NCI-H2196 treated with DMSO at 0.1 percent for 48 hours (cell line): ENCODE measurements at regions not wholly inside any gene's neighbourhood (a gene's known extent, or its start where the extent isn't known, plus 50 kb on each side); places are given as distances from the start of the nearest gene placed in this dataset.

Experiments
- DNase-seq: peaks from one replicate; lab custom pipeline; 2025; ENCODE audit not compliant: unreplicated experiment; lab: John Stamatoyannopoulos, UW

DNA sequence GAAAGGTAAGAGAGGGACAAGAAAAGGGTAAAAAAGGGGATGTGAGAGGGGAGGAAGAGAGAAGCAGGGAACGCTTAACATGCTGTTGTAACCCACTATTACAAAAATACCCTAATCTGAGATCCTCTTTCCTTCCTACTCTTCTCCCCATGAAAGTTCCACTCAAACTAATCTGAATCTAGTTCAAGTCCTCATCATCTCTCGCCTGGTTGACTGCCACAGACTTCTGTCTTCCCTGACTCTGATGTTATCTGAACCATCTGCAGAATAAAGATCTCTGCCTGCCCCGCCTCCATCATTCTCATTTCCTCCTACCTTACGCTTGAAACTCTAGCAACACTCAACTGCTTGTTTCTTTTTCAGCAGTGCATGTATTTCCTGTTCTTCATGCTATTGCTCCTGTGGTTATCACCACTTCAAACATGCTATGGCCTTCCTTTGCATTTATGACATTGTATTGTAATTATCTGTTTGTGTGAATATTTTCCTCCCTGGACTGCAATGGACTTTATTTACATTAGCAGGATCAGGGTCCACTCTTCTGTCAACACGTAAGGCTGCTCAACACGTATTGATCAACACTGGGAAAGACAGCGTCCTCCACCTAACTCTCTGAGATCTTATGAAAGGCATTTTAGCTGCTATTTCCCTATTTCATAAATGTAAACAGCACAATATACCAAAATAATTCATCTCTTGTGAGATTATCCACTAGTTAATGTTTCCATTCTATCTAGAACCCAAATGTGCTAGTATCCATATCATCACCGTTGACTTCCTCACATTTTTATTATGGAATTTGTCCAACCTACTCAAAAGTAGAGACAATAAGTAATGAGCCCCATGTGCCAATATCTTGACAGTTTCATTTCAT lies 215.5 kb upstream of the USP25 start:
- no peak for DNase-seq

DNA sequence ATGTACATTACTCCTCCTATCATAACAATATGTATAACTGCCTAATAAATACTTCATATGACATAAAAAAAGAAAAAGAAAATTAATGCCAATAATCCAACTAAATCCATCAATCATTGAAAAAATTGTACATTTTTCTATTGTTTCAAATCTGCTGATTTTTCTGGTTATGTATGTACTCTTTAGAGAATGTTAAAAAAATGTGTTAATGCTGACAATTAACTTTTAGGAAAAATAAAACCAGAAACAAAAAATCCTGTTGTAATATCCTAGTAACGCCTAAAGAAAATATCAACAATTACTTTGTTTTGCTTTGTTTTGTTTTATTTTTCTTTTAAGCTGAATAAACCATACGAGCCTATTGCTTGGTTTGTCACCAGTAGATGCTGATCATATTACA lies 213.9 kb upstream of the USP25 start:
- no peak for DNase-seq

DNA sequence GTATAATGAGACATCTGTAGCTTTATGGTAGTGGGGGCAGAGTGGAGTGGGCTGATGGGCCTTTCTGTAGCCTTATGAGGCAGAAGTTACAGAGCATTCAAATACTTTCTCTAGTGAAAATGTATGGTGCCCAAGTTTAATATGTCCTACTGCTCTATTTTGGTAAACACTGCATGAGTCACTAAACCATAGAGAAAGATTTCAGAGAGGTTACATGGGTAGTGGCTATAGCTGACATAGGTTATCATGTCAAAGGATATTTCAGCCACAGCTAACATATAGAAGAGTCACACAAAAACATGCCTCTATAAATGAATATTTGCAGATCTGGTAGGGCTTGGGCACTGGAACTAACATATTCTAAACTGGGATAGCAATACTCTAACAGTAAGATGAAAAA lies 212.4 kb upstream of the USP25 start:
- no peak for DNase-seq

DNA sequence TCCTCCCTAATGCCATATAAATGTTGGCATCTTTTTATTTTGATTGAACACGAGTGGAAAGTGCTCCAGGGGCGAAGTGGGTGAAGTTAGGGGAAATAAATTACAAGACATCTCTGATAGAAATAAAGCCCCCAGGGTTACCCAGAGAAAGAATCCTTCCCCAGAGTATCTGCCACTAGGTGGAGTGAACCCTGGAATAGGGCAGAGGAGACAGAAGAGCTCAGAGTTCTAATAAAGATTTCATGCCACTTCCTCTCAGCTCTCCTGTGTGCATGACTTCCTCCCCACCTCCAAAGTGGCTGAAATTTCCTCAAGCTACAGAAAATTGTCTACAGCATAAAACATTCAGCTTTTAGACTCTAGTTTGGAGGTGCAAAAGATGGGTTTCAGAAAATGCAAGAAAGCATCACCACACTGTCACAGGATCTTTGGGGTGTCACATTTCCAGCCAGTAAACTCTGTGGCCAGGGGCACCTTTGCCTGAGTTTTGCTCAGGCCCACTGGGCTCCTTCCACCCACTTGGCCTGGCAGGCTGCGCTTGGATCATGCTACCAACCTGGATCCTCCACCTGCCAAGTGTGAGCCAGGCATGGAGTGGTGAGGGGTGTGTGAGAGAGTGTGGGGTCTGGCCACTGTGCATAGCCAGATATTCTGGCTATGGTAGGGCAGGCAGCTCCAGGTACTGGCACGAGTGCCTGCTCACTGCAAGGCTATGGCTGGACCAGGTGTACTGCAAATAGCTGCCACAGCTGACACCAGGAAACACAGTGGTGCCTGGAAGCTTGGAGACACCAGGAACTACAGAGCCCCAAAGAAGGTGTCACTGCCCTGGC lies 208.8 kb upstream of the USP25 start:
- DNase-seq = no peak

DNA sequence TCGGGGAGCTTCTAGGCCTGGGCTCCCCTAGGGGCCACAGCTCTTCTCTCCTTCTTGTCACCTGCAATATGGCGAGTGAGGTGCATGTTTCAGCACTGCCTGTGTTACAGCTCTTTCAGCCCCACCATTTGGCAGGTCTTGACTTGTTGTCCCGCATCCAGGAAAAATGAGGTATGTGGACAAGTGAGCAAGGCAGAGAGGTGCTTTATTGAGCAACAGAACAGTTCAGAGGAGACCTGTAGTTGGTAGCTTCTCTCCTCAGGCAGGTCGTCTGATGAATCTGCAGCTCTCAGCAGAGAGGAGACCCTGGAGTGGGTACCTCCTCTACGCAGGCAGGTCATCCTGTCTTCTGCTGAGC lies 208.2 kb upstream of the USP25 start:
- DNase-seq = no peak

DNA sequence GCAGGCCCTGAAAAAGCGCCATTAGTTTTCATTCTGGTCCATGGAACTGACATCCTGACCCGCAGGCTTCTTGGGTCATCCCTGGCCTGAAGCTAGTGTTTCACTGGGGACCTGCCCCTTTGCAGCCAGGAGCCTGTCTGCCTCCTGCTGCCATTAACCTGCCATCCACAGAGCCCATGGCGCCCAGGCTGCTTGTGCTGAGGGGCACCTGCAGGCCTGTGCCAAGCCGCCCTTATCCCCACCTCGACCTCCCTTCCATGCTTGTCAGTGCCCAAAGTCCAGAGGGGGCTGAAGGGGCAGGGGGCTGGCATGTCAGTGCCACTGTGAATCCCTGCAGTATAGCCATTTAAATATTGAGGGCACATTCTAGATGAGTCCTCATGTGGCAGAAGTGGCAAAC lies 207.6 kb upstream of the USP25 start:
- DNase-seq = no peak

DNA sequence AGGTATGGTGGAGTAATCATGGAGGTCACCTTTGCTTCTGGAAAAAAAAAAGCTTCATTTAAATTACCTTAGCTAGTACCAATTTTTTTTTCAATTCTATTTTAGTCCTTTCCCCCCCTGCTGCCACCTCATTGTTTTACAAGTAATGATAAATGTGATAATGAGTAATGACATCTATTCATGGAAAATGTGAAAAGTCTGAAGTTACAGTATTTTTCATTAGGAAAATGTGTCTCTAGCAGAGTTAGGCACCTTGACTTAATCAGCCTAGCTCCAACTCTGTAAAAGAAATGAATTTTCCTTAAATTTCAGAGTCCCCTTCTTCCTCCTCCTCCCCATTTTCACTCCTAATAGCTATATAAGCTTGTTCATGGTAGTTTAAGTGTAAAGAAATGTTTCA lies 204.9 kb upstream of the USP25 start:
- DNase-seq = no peak

DNA sequence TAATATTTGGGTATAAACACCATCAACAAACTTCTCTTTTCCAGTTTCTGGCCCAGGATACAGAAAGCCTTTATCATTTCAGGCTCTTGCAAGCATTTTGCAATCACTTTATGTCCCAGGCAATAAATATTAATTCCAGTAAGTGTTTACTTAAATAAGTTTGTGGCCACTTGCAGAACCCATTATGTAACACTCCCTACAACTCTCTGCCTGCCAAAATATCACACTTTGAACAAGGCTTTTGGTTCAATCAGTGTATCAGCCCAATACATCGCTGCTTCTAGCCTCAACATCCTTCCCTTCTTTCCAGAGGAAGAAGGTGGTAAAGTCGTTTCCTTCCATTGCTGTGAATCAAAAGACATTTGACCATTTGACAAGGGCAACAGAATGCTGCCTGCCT lies 203.0 kb upstream of the USP25 start:
- no peak for DNase-seq

DNA sequence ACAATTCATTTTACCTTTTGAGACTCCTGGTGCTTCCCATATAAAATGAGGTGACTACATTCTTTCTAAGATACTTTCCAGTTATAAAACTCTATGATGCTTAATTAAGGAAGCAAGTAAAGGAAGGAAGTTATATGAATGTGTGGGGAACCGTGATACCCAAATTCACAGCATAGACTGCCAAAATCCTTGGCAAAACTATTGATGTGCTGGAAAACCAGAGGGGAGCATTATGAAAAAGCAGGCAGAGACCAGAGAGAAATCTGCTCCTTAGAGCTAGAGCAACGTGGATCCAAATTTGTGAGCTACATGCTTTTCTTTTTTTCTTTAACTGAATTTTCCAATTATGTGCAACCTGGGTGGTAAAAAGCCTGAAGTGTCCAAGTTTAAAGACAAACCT lies 201.4 kb upstream of the USP25 start:
- no peak for DNase-seq

DNA sequence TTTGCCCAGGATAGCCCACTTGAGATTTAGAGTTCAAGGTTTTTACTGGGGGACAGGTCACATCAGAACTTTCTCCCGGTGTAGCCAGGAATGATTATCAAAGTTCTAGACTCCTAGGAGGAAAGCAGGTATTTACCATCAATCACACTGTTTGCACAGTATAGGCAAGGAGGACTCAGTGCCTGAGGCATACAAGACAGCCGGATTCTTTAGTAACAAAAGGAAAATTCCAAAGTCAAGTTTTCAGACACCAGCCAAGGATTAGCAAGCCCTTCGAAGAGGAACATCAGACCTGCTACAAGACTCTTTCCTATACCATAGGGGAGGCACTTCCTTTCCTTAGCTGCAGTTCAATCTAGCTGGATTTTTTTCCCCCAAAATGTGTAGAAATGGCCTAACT lies 197.8 kb upstream of the USP25 start:
- DNase-seq = no peak

DNA sequence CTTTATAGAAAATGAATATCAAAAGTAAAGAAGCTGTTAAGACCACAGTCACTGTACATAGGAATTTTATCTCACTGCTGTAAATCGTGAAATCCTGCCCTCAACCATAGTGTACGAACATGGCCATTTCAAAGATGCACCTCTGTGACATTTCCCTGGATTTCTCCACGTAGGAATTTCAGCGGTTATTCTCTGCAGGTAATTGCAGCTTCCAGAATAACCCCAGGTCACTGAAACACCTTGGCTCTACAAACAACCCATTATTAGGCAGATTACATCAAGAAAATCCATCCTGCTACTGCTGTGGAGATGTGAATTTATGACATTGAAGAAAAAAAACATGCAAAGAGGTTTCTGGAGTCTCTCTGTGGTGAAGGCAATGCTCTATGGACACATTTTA lies 196.2 kb upstream of the USP25 start:
- DNase-seq = no peak

DNA sequence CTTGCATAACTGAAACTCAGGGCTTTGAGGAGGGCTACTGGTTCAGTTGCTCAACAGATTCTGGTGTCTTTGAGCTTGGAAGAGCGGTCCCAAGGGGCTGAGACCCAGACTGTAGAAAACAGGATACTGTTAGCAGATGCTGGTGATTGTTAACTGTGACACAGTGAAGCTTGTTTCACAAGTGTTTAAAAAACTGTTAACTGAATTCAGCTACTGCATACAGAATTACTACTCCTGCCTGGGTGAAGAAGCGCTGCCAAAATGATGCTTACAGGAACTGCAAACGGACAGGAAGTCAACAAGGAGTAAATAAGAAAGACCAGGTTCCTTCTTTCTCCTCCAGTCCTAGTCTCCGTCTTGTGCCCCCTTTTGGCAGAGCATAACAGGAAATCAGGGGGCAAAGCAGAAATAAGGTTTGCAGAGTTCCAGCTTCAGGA lies 195.3 kb upstream of the USP25 start:
- DNase-seq = no peak

DNA sequence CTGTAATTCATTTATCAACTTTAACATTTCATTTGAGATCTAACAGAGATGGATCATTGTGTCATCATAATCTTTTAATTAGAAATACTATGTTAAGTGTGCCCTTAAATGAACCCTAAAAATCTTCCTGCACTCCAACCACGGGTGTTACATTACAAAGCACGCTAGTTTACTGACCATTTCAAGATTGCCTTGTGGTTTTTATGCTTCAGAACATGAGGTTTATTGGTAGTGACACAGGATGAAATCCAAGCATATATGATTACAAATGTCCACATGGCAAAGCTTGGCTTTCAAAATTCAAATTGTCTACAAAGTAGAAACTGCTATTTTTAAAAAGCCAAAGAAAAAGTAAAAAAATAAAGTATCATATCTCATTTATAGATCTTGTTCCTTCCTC lies 190.4 kb upstream of the USP25 start:
- DNase-seq = no peak

DNA sequence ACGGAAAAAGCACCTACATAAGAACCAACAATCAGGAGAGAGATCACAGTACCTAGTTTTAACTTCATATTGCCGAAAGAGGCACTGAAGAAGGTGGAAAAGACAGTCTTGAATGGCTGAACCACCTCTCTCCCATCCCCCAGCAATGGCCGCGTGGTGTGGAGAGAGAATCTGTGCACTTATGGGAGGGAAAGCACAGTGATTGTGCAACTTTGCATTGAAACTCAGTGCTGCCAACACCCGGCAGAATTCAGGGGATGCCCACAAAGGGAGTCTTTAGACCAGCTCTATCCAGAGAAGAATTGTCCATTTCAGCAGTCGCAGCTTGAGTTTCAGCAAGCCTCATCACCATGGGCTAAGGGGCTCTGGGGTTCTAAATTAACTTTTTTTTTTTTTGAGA lies 186.3 kb upstream of the USP25 start:
- DNase-seq = no peak

DNA sequence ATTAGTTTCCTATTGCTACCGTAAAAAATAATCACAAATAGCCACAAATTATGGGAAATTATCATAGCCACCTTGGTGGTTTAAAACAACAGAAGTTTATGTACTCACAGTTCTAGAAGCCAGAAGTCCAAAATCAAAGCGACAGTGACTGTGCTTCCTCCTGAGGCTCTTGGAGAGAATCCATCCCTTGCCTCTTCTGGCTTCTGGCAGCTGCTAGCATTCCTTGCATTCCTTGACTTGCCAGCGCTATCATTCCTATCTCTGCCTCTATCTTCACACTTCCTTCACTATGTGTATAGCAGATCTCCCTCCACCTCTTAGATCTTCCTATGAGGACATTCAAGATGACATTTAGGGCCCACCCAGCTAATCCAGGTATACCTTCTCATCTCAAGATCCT lies 180.1 kb upstream of the USP25 start:
- DNase-seq = no peak

DNA sequence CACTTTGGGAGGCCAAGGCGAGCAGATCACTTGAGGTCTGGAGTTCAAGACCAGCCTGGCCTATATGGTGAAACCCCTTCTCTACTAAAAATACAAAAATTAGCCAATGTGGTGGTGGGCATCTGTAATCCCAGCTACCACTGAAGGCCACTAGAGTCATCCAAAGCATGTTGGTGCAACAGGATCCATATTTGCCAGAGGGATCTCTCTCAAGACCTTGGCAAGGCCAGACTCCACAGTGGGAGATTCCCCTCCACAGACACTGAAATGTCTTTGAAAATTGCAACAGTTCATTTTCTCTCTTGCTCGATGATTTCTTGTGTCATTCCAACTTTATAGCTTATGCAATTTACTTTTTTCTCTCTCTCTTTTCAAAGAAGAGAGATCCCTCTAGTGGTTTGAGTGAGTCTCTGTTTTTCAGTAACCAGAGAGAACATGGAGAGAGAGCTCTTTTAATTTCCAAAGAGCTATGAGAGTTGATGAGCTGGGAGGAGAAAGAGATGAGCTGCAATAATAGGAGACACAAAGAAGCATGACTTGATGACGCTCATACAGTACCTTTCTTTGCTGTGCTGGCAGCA lies 176.8 kb upstream of the USP25 start:
- DNase-seq = no peak

DNA sequence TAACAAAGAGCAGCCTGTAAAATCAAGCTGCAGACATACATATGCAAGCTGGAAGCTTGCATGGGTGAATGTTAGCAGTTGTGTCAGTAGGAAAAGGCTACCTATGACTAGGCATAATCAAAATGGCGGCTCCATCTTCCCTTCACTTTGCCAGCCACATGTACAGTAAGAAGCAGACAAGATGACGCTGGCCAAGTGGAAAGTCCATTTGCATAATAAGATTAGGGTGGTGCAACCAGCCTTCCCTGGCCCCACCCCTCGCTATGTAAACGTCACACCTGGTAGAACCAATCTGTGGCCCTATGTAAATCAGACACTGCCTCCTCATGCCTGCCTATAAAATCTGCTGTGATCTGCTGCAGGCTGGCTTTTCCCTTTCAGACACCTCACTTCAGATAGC lies 171.9 kb upstream of the USP25 start:
- no peak for DNase-seq

DNA sequence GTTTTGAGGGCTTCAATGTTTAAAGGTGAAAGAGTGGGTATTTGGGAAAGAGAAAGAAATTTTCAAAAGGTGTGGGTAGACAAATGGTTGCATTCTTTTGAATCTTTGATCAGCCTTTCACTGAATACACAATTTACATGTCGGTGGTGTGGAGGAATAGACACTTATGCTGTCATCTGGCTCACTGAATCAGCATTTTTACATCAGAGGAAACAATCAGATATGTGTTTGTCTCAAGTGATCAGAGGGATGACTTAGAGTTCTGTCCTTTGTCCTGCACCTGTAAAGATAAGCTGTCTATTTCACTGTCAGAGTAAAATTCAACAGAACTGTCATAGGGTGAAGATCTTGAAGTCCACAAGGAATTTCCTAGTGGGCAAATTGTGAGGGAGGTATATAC lies 170.9 kb upstream of the USP25 start:
- DNase-seq = no peak

DNA sequence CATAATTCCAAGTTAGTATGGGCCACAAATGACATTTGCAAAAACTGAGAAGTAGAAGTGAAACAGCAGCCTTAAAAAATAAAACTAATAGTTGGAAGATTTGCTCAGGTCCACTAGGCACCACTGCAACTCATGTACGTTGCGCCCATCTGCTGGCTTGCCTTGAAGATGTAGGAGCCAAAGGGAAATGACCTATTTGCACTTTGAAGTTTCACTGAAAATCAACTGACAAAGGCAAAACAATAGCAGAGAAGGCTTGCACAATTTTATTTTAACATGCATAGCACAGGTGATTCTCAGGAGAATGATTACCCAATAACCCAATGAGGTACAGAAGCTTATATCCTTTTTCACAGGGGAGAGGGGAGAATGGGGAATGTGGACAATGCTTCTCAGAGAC lies 170.1 kb upstream of the USP25 start:
- no peak for DNase-seq

DNA sequence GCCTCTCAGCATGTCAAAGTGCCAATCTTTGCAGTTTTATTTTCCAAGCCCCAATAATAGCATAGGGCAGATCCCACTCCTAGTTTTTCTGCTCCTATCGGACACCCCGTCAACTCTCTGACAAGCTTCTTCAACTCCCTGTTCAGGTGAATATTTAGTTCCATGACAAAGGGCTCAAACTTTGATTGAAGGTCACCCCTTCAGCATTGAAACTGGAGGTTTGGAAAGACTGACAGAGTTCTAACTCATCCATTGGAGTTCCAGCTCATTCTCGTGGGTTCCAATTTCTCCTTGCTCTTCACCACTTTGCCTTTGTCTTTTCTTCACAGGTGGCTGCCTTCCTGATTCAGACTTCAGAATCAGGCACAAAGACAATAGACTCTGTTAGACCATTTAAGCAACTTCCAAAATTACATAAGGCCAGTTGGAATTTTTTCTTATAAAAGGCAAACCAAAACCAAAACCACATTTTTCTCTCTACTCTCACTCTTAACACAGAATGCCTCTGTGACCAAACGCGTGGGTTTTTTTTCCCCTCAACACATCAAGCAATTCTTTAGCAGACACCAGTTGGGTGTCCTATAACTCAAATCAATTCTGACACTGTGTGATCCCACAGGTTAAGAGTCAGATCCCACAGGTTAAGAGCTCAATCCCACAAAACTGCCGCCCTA lies 169.3 kb upstream of the USP25 start:
- DNase-seq = no peak

DNA sequence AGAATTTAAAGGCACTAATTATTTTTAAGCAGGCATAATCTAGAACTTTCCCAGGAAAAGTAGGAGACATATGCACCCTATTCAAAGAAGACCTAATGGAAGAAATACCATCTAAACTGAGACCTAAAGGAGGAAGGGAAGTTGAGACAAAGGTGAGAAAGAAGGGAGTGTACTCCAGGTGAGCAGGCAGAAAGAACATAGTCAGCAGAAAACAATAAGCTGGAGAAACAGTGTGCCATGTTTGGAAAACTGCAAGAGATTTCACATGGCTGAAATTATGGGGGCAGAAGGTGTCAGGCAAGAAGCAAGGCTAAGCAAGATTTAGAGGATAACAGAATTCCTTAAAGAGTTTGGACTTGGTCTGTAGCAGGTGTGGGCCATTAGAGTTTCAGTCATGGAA lies 167.0 kb upstream of the USP25 start:
- no peak for DNase-seq

DNA sequence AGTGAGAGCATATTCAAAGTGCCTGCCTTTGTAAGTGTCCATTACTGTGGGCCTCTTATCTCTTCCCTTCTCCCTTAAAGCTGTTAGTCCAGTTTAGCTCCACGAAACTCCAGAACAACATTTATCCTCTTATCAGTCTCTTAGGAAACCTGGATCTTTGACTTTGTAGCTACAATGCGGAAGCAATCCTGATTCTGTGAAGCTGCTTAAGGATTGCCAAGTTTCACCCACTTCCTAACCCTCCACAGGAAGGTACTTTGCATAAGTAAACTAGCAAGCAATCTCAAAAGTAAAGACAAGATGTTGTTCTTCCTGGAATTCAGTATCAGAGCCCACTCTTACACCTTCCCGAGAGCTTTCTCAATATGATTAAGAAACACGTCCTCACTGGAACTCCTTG lies 164.9 kb upstream of the USP25 start:
- DNase-seq = no peak
